WTC11 (cell line): ENCODE measurements at regions not wholly inside any gene's neighbourhood (a gene's known extent, or its start where the extent isn't known, plus 50 kb on each side); places are given as distances from the start of the nearest gene placed in this dataset.

Experiments used
- ATAC-seq: fragments of 200-7000 bp; cut with Tn5 transposase; 2 replicates; pipeline ENCODE4 v1.10.0; 2021; ENCODE audit warnings: mild to moderate bottlenecking, moderate library complexity
- CTCF ChIA-PET: fragments of 300-600 bp; sonication (Branson Sonifier 250); formaldehyde crosslinking; loops from one replicate; lab custom pipeline; 2021; ENCODE audit warnings: antibody characterized with exemption; lab: Charles Lee
- POLR2A ChIA-PET: fragments of 350-600 bp; sonication (Branson Sonifier 250); formaldehyde crosslinking; loops from one replicate; lab custom pipeline; 2021; ENCODE audit warnings: antibody characterized with exemption; lab: Charles Lee
- DNase-seq: peaks from one replicate; pipeline ENCODE4 v3.0.0; 2021; ENCODE audit warnings: low spot score
- H3K27ac Mint-ChIP-seq: 2 replicates; pipeline ENCODE4 v1.8.0; 2021; ENCODE audit warnings: mixed read lengths
- H3K27me3 Mint-ChIP-seq: 2 replicates; pipeline ENCODE4 v1.8.0; 2021; ENCODE audit warnings: low read depth, mild to moderate bottlenecking, moderate library complexity, mixed read lengths
- H3K36me3 Mint-ChIP-seq: 2 replicates; pipeline ENCODE4 v1.8.0; 2021; ENCODE audit warnings: mixed read lengths
- H3K4me1 Mint-ChIP-seq: 2 replicates; pipeline ENCODE4 v1.8.0; 2022; ENCODE audit warnings: mixed read lengths
- H3K4me3 Mint-ChIP-seq: 2 replicates; pipeline ENCODE4 v1.8.0; 2021; ENCODE audit warnings: mild to moderate bottlenecking, moderate library complexity, mixed read lengths
- H3K9me3 Mint-ChIP-seq: 2 replicates; pipeline ENCODE4 v1.8.0; 2021; ENCODE audit warnings: mixed read lengths
- AFF4 ChIP-seq: sonication (generic); formaldehyde crosslinking; IDR thresholded peaks from 2 replicates; pipeline ENCODE4 v1.8.1; 2023; ENCODE audit warnings: mild to moderate bottlenecking, missing genetic modification reagents, borderline replicate concordance
- FOXJ3 ChIP-seq: sonication (generic); formaldehyde crosslinking; IDR thresholded peaks from 2 replicates; pipeline ENCODE4 v1.9.0; 2021; ENCODE audit warnings: missing genetic modification reagents, mild to moderate bottlenecking, borderline replicate concordance
- GABPB1 ChIP-seq: sonication (generic); formaldehyde crosslinking; IDR thresholded peaks from 2 replicates; pipeline ENCODE4 v1.8.1; 2023; ENCODE audit warnings: mild to moderate bottlenecking, missing genetic modification reagents
- HMGXB4 ChIP-seq: sonication (generic); formaldehyde crosslinking; IDR thresholded peaks from 2 replicates; pipeline ENCODE4 v1.8.1; 2023; ENCODE audit warnings: mild to moderate bottlenecking, moderate library complexity, missing genetic modification reagents
- MLX ChIP-seq: sonication (generic); formaldehyde crosslinking; IDR thresholded peaks from 2 replicates; pipeline ENCODE4 v1.8.1; 2023; ENCODE audit warnings: mild to moderate bottlenecking, missing genetic modification reagents, moderate library complexity
- NFATC4 ChIP-seq: fragments of 250-450 bp; sonication (Bioruptor Pico); IDR thresholded peaks from 2 replicates; pipeline ENCODE4 v1.9.0; 2021; ENCODE audit warnings: mild to moderate bottlenecking
- PRRX2 ChIP-seq: fragments of 250-450 bp; sonication (Bioruptor Pico); IDR thresholded peaks from 2 replicates; pipeline ENCODE4 v1.8.0; 2021; ENCODE audit warnings: mild to moderate bottlenecking
- RELA ChIP-seq: sonication (generic); formaldehyde crosslinking; IDR thresholded peaks from 2 replicates; pipeline ENCODE4 v1.8.1; 2022; ENCODE audit warnings: missing genetic modification reagents, mild to moderate bottlenecking, borderline replicate concordance
- STAT6 ChIP-seq: sonication (generic); formaldehyde crosslinking; conservative IDR thresholded peaks from 2 replicates; pipeline ENCODE4 v1.8.1; 2023; ENCODE audit warnings: mild to moderate bottlenecking, low read depth, missing genetic modification reagents, moderate library complexity
- ZNF232 ChIP-seq: sonication (generic); formaldehyde crosslinking; IDR thresholded peaks from 2 replicates; pipeline ENCODE4 v1.8.0; 2022; ENCODE audit warnings: mild to moderate bottlenecking, missing genetic modification reagents
- ZNF263 ChIP-seq: sonication (generic); formaldehyde crosslinking; IDR thresholded peaks from 2 replicates; pipeline ENCODE4 v1.8.1; 2022; ENCODE audit warnings: low read depth, mild to moderate bottlenecking, moderate library complexity, missing genetic modification reagents
- ZNF423 ChIP-seq: fragments of 250-450 bp; sonication (Bioruptor Pico); IDR thresholded peaks from 2 replicates; pipeline ENCODE4 v2.1.2; 2022; ENCODE audit warnings: mild to moderate bottlenecking, moderate library complexity
- TF ChIP-seq, protein P1 (sequence below): sonication (generic); formaldehyde crosslinking; IDR thresholded peaks from 2 replicates; pipeline ENCODE4 v1.8.1; 2022; ENCODE audit warnings: low read depth, missing genetic modification reagents, borderline replicate concordance
- TF ChIP-seq, protein P2 (sequence below): sonication (generic); formaldehyde crosslinking; IDR thresholded peaks from 2 replicates; pipeline ENCODE4 v1.8.1; 2023; ENCODE audit warnings: mild to moderate bottlenecking, missing genetic modification reagents
- TF ChIP-seq, protein P3 (sequence below): sonication (generic); formaldehyde crosslinking; IDR thresholded peaks from 2 replicates; pipeline ENCODE4 v1.8.0; 2022; ENCODE audit warnings: mild to moderate bottlenecking, missing genetic modification reagents
- TF ChIP-seq, protein P4 (sequence below): sonication (generic); formaldehyde crosslinking; IDR thresholded peaks from 2 replicates; pipeline ENCODE4 v1.8.0; 2023; ENCODE audit warnings: missing genetic modification reagents
- TF ChIP-seq, protein P5 (sequence below): sonication (generic); formaldehyde crosslinking; IDR thresholded peaks from 2 replicates; pipeline ENCODE4 v1.8.0; 2022; ENCODE audit warnings: mild to moderate bottlenecking, missing genetic modification reagents

- TF ChIP-seq GABPB1 (CRISPR knock-in tag), result peak; percentile 34; the same call in 1 of the 2 replicates
- TF ChIP-seq, protein P1, sequence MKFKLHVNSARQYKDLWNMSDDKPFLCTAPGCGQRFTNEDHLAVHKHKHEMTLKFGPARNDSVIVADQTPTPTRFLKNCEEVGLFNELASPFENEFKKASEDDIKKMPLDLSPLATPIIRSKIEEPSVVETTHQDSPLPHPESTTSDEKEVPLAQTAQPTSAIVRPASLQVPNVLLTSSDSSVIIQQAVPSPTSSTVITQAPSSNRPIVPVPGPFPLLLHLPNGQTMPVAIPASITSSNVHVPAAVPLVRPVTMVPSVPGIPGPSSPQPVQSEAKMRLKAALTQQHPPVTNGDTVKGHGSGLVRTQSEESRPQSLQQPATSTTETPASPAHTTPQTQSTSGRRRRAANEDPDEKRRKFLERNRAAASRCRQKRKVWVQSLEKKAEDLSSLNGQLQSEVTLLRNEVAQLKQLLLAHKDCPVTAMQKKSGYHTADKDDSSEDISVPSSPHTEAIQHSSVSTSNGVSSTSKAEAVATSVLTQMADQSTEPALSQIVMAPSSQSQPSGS (CRISPR knock-in tag), result no peak
- H3K9me3 Mint-ChIP-seq, result peaks cover 10% of the 10 kb centered on the region
- H3K27me3 Mint-ChIP-seq, result peaks cover 8% of the 10 kb centered on the region
- POLR2A ChIA-PET, result no interaction called here
- peak overlapping the region; percentile 55; the same call in 1 of the 2 replicates for H3K27ac Mint-ChIP-seq
- H3K4me1 Mint-ChIP-seq, result peaks cover 5% of the 10 kb centered on the region; the same call in 1 of the 2 replicates
- CTCF ChIA-PET, result no interaction called here
- H3K36me3 Mint-ChIP-seq, result no peaks in the 10 kb centered on the region
- no peak for ATAC-seq
- no peak for DNase-seq
- H3K4me3 Mint-ChIP-seq, result no peak overlapping the region
These were observed 179.1 kb upstream of the E2F8 start for GRCh38 chr11:19419808-19420207.

GRCh38 chr11:19419021-19419750 lies 178.4 kb upstream of the E2F8 start:
- ATAC-seq (no peak), DNase-seq (no peak)
- Mint-ChIP-seq H3K4me3 (no peak overlapping the region), H3K4me1 (peaks cover 5% of the 10 kb centered on the region; the same call in 1 of the 2 replicates), H3K27me3 (peaks cover 8% of the 10 kb centered on the region), H3K27ac (peak overlapping the region; percentile 55; the same call in 1 of the 2 replicates), H3K9me3 (peaks cover 10% of the 10 kb centered on the region), H3K36me3 (no peaks in the 10 kb centered on the region)
- POLR2A ChIA-PET, result no interaction called here
- CTCF ChIA-PET, result no interaction called here
- TF ChIP-seq, protein P2, sequence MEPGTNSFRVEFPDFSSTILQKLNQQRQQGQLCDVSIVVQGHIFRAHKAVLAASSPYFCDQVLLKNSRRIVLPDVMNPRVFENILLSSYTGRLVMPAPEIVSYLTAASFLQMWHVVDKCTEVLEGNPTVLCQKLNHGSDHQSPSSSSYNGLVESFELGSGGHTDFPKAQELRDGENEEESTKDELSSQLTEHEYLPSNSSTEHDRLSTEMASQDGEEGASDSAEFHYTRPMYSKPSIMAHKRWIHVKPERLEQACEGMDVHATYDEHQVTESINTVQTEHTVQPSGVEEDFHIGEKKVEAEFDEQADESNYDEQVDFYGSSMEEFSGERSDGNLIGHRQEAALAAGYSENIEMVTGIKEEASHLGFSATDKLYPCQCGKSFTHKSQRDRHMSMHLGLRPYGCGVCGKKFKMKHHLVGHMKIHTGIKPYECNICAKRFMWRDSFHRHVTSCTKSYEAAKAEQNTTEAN (CRISPR knock-in tag), result no peak
- no peak for TF ChIP-seq FOXJ3 (CRISPR knock-in tag)
- no peak for TF ChIP-seq STAT6 (CRISPR knock-in tag)
- TF ChIP-seq, protein P1 (CRISPR knock-in tag), result no peak
- TF ChIP-seq, protein P3, sequence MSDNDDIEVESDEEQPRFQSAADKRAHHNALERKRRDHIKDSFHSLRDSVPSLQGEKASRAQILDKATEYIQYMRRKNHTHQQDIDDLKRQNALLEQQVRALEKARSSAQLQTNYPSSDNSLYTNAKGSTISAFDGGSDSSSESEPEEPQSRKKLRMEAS (CRISPR knock-in tag), result no peak
- TF ChIP-seq, protein P4, sequence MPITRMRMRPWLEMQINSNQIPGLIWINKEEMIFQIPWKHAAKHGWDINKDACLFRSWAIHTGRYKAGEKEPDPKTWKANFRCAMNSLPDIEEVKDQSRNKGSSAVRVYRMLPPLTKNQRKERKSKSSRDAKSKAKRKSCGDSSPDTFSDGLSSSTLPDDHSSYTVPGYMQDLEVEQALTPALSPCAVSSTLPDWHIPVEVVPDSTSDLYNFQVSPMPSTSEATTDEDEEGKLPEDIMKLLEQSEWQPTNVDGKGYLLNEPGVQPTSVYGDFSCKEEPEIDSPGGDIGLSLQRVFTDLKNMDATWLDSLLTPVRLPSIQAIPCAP (CRISPR knock-in tag), result no peak
- TF ChIP-seq ZNF263 (CRISPR knock-in tag), result no peak
- no peak for TF ChIP-seq ZNF232
- TF ChIP-seq AFF4 (CRISPR knock-in tag), result no peak
- TF ChIP-seq MLX (CRISPR knock-in tag), result no peak
- no peak for TF ChIP-seq NFATC4 (CRISPR knock-in tag)
- TF ChIP-seq HMGXB4 (CRISPR knock-in tag), result no peak
- no peak for TF ChIP-seq RELA
- TF ChIP-seq PRRX2, result no peak
- TF ChIP-seq GABPB1 (CRISPR knock-in tag), result no peak
- TF ChIP-seq, protein P5, sequence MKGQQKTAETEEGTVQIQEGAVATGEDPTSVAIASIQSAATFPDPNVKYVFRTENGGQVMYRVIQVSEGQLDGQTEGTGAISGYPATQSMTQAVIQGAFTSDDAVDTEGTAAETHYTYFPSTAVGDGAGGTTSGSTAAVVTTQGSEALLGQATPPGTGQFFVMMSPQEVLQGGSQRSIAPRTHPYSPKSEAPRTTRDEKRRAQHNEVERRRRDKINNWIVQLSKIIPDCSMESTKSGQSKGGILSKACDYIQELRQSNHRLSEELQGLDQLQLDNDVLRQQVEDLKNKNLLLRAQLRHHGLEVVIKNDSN (CRISPR knock-in tag), result no peak
- no peak for TF ChIP-seq ZNF423 (CRISPR knock-in tag)
